Mucosa of descending colon (tissue), 3 donors: ENCODE measurements at regions not wholly inside any gene's neighbourhood (a gene's known extent, or its start where the extent isn't known, plus 50 kb on each side); places are given as distances from the start of the nearest gene placed in this dataset.
"Not testable (repeated sequence)": the region's sequence is repeated elsewhere in the genome, so short reads cannot be mapped to it uniquely, and the experiment has no call there.

Source experiments
- ATAC-seq: fragments of 200-7000 bp; cut with Tn5 transposase; one replicate; pipeline ENCODE4 v1.9.1; 2020; ENCODE audit warnings: mild to moderate bottlenecking, moderate library complexity
- DNase-seq, 3 donors: peaks; one replicate each; pipeline ENCODE4 v3.0.0-alpha.2; 2020
- H3K36me3 ChIP-seq: fragments of 200-600 bp; one replicate; pipeline ENCODE4 v1.8.0; 2021; ENCODE audit warnings: low read depth, mild to moderate bottlenecking
- H3K4me1 ChIP-seq: fragments of 200-600 bp; one replicate; pipeline ENCODE4 v1.8.0; 2021; ENCODE audit warnings: low read depth, mild to moderate bottlenecking
- H3K4me3 ChIP-seq: fragments of 200-600 bp; one replicate; pipeline ENCODE4 v1.8.0; 2021; ENCODE audit warnings: mild to moderate bottlenecking
- H3K9me3 ChIP-seq: fragments of 200-600 bp; one replicate; pipeline ENCODE4 v1.8.0; 2021; ENCODE audit warnings: mild to moderate bottlenecking
- CTCF ChIP-seq: fragments of 200-600 bp; IDR thresholded peaks from one replicate; pipeline ENCODE4 v1.8.0; 2022; ENCODE audit warnings: antibody characterized with exemption, mild to moderate bottlenecking
- intact Hi-C, 2 donors: fragments of 100-400 bp; cut with DNase I in 1 of 2; cut with micrococcal nuclease in 1 of 2; formaldehyde crosslinking; loops; one replicate each; pipeline versions ENCODE4 v1.11.0 to v1.11.1; 2022; cut with DNase I, micrococcal nuclease
- donor health status: DM: no; HTN: no; CAD: no; lungs with moderate emphysema.
- donor health status: DM: no; HTN: no; CAD: no.
- donor health status: DM: no; HTN: yes; CAD: no.

- TF ChIP-seq CTCF = no peak
- H3K9me3 ChIP-seq = no peaks in the 10 kb centered on the region
- intact Hi-C loops = no loop called here
- no peaks in the 10 kb centered on the region for H3K36me3 ChIP-seq
- no peak for DNase-seq
- no peaks in the 10 kb centered on the region for H3K4me1 ChIP-seq
- no peak overlapping the region for H3K4me3 ChIP-seq
- no peak for ATAC-seq
These were observed 104.5 kb upstream of the SATB1 start for GRCh38 chr3:18529631-18530030.

GRCh38 chr3:18527691-18528090 lies 102.6 kb upstream of the SATB1 start:
- no peaks in the 10 kb centered on the region for H3K9me3 ChIP-seq
- DNase-seq = no peak
- no peak for TF ChIP-seq CTCF
- no peaks in the 10 kb centered on the region for H3K4me1 ChIP-seq
- no peak for ATAC-seq
- H3K36me3 ChIP-seq = no peaks in the 10 kb centered on the region
- intact Hi-C loops = no loop called here
- H3K4me3 ChIP-seq = no peak overlapping the region

- ATAC-seq = no peak
- no peak for DNase-seq
- Histone ChIP-seq H3K4me1 (no peaks in the 10 kb centered on the region), H3K9me3 (no peaks in the 10 kb centered on the region), H3K4me3 (no peak overlapping the region), H3K36me3 (no peaks in the 10 kb centered on the region)
- TF ChIP-seq CTCF = no peak
- intact Hi-C loops = no loop called here
These were observed 101.5 kb upstream of the SATB1 start for GRCh38 chr3:18526667-18527066.

GRCh38 chr3:18516170-18516569 lies 91.0 kb upstream of the SATB1 start:
- ATAC-seq, H3K9me3 ChIP-seq, intact Hi-C loops, H3K4me1 ChIP-seq, DNase-seq, H3K36me3 ChIP-seq, H3K4me3 ChIP-seq: not testable (repeated sequence)

- ATAC-seq (no peak), DNase-seq (no peak)
- no peaks in the 10 kb centered on the region for H3K4me1 ChIP-seq
- no peak overlapping the region for H3K4me3 ChIP-seq
- TF ChIP-seq CTCF = no peak
- intact Hi-C loops = no loop called here
- no peaks in the 10 kb centered on the region for H3K36me3 ChIP-seq
- no peaks in the 10 kb centered on the region for H3K9me3 ChIP-seq
These were observed 88.0 kb upstream of the SATB1 start for GRCh38 chr3:18513091-18513490.

- H3K36me3 ChIP-seq = no peaks in the 10 kb centered on the region
- ATAC-seq = no peak
These were observed 86.9 kb upstream of the SATB1 start for GRCh38 chr3:18512007-18512406.

More at GRCh38 chr3:18512007-18512406, 86.9 kb upstream of the SATB1 start:
- intact Hi-C loops = no loop called here
- no peaks in the 10 kb centered on the region for H3K9me3 ChIP-seq
- DNase-seq = no peak
- no peak for TF ChIP-seq CTCF
- no peaks in the 10 kb centered on the region for H3K4me1 ChIP-seq
- no peak overlapping the region for H3K4me3 ChIP-seq
